ENCODE measurements at regions not wholly inside any gene's neighbourhood (a gene's known extent, or its start where the extent isn't known, plus 50 kb on each side); places are given as distances from the start of the nearest gene placed in this dataset.
"Not testable (repeated sequence)": the region's sequence is repeated elsewhere in the genome, so short reads cannot be mapped to it uniquely, and the experiment has no call there.

- DNase-seq = no peak
These were observed 996.4 kb upstream of the WWC1 start for GRCh38 chr5:167294882-167295680.

- no peak for DNase-seq
These were observed 995.8 kb upstream of the WWC1 start for GRCh38 chr5:167295681-167296005.

GRCh38 chr5:167296066-167296465, 995.4 kb upstream of the WWC1 start:
- no peak for DNase-seq

- no peak for DNase-seq
These were observed 994.8 kb upstream of the WWC1 start for GRCh38 chr5:167296661-167297060.

- not testable (repeated sequence) for DNase-seq
These were observed 991.6 kb upstream of the WWC1 start for GRCh38 chr5:167299861-167300260.

- no peak for DNase-seq
These were observed 987.9 kb upstream of the WWC1 start for GRCh38 chr5:167303582-167303981.

GRCh38 chr5:167304834-167305469, 986.5 kb upstream of the WWC1 start:
- no peak for DNase-seq

- no peak for DNase-seq
These were observed 985.7 kb upstream of the WWC1 start for GRCh38 chr5:167305591-167306213.

GRCh38 chr5:167307042-167307441, 984.4 kb upstream of the WWC1 start:
- DNase-seq = no peak

- no peak for DNase-seq
These were observed 983.0 kb upstream of the WWC1 start for GRCh38 chr5:167308466-167308865.

- no peak for DNase-seq
These were observed 981.4 kb upstream of the WWC1 start for GRCh38 chr5:167309941-167310517.

GRCh38 chr5:167311340-167311739, 980.1 kb upstream of the WWC1 start:
- DNase-seq = no peak

GRCh38 chr5:167312225-167312624, 979.2 kb upstream of the WWC1 start:
- no peak for DNase-seq

- no peak for DNase-seq
These were observed 975.7 kb upstream of the WWC1 start for GRCh38 chr5:167315762-167316161.

- DNase-seq = no peak
These were observed 973.6 kb upstream of the WWC1 start for GRCh38 chr5:167317884-167318283.

- no peak for DNase-seq
These were observed 972.2 kb upstream of the WWC1 start for GRCh38 chr5:167319243-167319642.

GRCh38 chr5:167320019-167320418, 971.4 kb upstream of the WWC1 start:
- DNase-seq = no peak

GRCh38 chr5:167332309-167332708, 959.1 kb upstream of the WWC1 start:
- DNase-seq = no peak

GRCh38 chr5:167336161-167336560, 955.3 kb upstream of the WWC1 start:
- no peak for DNase-seq

- DNase-seq = no peak
These were observed 952.2 kb upstream of the WWC1 start for GRCh38 chr5:167339205-167339604.

GRCh38 chr5:167346461-167346860, 945.0 kb upstream of the WWC1 start:
- DNase-seq = no peak

- DNase-seq = no peak
These were observed 943.1 kb upstream of the WWC1 start for GRCh38 chr5:167348251-167348926.

- no peak for DNase-seq
These were observed 942.5 kb upstream of the WWC1 start for GRCh38 chr5:167348980-167349379.
